ENCODE measurements at regions not wholly inside any gene's neighbourhood (a gene's known extent, or its start where the extent isn't known, plus 50 kb on each side); places are given as distances from the start of the nearest gene placed in this dataset.

DNA sequence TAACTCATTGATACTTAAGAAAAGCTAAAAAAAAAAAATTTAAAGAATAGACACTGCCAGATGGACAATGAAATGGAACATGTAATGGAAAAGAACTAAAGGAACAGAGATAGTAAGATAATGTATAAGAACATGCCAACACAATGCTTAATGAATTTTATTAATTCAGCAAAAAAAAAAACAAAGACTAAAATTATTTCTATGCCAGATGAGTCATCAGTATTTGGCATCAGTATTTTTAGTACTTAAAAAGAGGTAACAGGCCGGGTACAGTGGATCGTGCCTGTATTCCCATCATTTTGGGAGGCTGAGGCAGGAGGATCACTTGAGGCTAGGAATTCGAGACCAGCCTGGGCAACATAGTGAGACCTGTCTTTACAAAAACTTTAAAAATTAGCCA is 168.5 kb downstream of the CYB561 start:
- TF ChIP-seq CTCF (IDR thresholded peaks at IDR 0.05) (no peak), POLR2A (IDR thresholded peaks at IDR 0.05) (no peak)

All from uterus (tissue), 2 donors.